IMR-90 (cell line): ENCODE measurements at regions not wholly inside any gene's neighbourhood (a gene's known extent, or its start where the extent isn't known, plus 50 kb on each side); places are given as distances from the start of the nearest gene placed in this dataset.

Source experiments
- ATAC-seq: fragments of 200-7000 bp; cut with Tn5 transposase; 2 replicates; pipeline ENCODE4 v1.9.1; 2020; ENCODE audit warnings: low read depth, mild to moderate bottlenecking, moderate library complexity
- BruUV-seq: library from RNA; stranded (reverse); fragments of 400-500 nt; replicated peaks from 2 replicates; lab custom pipeline; 2021; lab: Mats Ljungman, UMichigan
- CTCF ChIA-PET: fragments of 300-600 bp; formaldehyde crosslinking; extraction: SDS; loops from one replicate; lab custom pipeline; 2021; ENCODE audit warnings: antibody characterized with exemption; lab: Yijun Ruan, JAX
- POLR2A ChIA-PET: fragments of 300-600 bp; sonication (Branson Sonifier 250); formaldehyde crosslinking; loops from one replicate; lab custom pipeline; 2022; ENCODE audit warnings: antibody characterized with exemption; ENCODE audit not compliant: unreplicated experiment; lab: Charles Lee
- DNase-seq: peaks from one replicate; pipeline ENCODE4 v3.0.0; 2013
- H2AFZ ChIP-seq: replicated peaks from 2 replicates; pipeline ENCODE3; 2013; ENCODE audit warnings: low read length, mild to moderate bottlenecking; ENCODE audit not compliant: poor library complexity
- H2AK5ac ChIP-seq: 2 replicates; pipeline ENCODE4 v1.6.1; 2013; ENCODE audit warnings: low read depth, low read length, inconsistent platforms
- H2AK9ac ChIP-seq: replicated peaks from 2 replicates; pipeline ENCODE3; 2013; ENCODE audit warnings: mild to moderate bottlenecking, low read depth, low read length, moderate library complexity; ENCODE audit not compliant: poor library complexity
- H2BK120ac ChIP-seq: 2 replicates; pipeline ENCODE4 v1.6.1; 2013; ENCODE audit warnings: low read depth, low read length, inconsistent platforms
- H2BK15ac ChIP-seq: 3 replicates; pipeline ENCODE4 v1.6.1; 2013; ENCODE audit warnings: low read depth, low read length, inconsistent platforms
- H2BK20ac ChIP-seq: 2 replicates; pipeline ENCODE4 v1.6.1; 2013; ENCODE audit warnings: low read depth, mild to moderate bottlenecking, inconsistent platforms, low read length, moderate library complexity
- H2BK5ac ChIP-seq: 2 replicates; pipeline ENCODE4 v1.6.1; 2013; ENCODE audit warnings: mild to moderate bottlenecking, low read depth, low read length, inconsistent platforms; ENCODE audit not compliant: poor library complexity, severe bottlenecking
- H3K14ac ChIP-seq: replicated peaks from 2 replicates; pipeline ENCODE4 v1.6.1; 2013; ENCODE audit warnings: low read depth, low read length, inconsistent platforms
- H3K18ac ChIP-seq: 2 replicates; pipeline ENCODE4 v1.6.1; 2013; ENCODE audit warnings: low read depth, low read length, control low read depth
- H3K23ac ChIP-seq: 2 replicates; pipeline ENCODE4 v1.6.1; 2013; ENCODE audit warnings: low read depth, low read length, inconsistent platforms
- H3K27ac ChIP-seq: 2 replicates; pipeline ENCODE4 v1.5.1; 2013; ENCODE audit warnings: mild to moderate bottlenecking, control low read depth, low read length; ENCODE audit not compliant: insufficient read depth
- H3K27me3 ChIP-seq: 2 replicates; pipeline ENCODE4 v1.6.1; 2013; ENCODE audit warnings: low read length; ENCODE audit not compliant: control insufficient read depth, insufficient read depth
- H3K36me3 ChIP-seq: 2 replicates; pipeline ENCODE4 v1.6.1; 2013; ENCODE audit warnings: low read length, mixed read lengths; ENCODE audit not compliant: control insufficient read depth, insufficient read depth
- H3K4ac ChIP-seq: 2 replicates; pipeline ENCODE4 v1.6.1; 2013; ENCODE audit warnings: low read depth, low read length, inconsistent platforms
- H3K4me1 ChIP-seq: 2 replicates; pipeline ENCODE4 v1.6.1; 2013; ENCODE audit warnings: low read length, mixed read lengths; ENCODE audit not compliant: control insufficient read depth, insufficient read depth
- H3K4me2 ChIP-seq: 2 replicates; pipeline ENCODE4 v1.6.1; 2013; ENCODE audit warnings: low read depth, mild to moderate bottlenecking, control low read depth, low read length, moderate library complexity
- H3K4me3 ChIP-seq: 2 replicates; pipeline ENCODE4 v1.5.1; 2013; ENCODE audit warnings: low read depth, mild to moderate bottlenecking, control low read depth, low read length, moderate library complexity; ENCODE audit not compliant: insufficient read depth
- H3K56ac ChIP-seq: 2 replicates; pipeline ENCODE4 v1.6.1; 2013; ENCODE audit warnings: low read length, inconsistent platforms; ENCODE audit not compliant: insufficient read depth; ENCODE audit errors: extremely low read depth
- H3K79me1 ChIP-seq, 2 experiments: 2 replicates each; pipeline ENCODE4 v1.6.1; 2013; ENCODE audit warnings: low read length in 2 of 2, inconsistent platforms in 1 of 2, low read depth in 1 of 2
- H3K9ac ChIP-seq: 2 replicates; pipeline ENCODE4 v1.6.1; 2013; ENCODE audit warnings: low read depth, low read length, control low read depth
- H3K9me1 ChIP-seq: 2 replicates; pipeline ENCODE4 v1.6.1; 2013; ENCODE audit warnings: low read length, inconsistent platforms; ENCODE audit not compliant: insufficient read depth
- H3K9me3 ChIP-seq: 2 replicates; pipeline ENCODE4 v1.6.1; 2013; ENCODE audit warnings: low read length; ENCODE audit not compliant: control insufficient read depth, insufficient read depth
- H4K20me1 ChIP-seq: 2 replicates; pipeline ENCODE4 v1.6.1; 2013; ENCODE audit warnings: low read length, inconsistent platforms; ENCODE audit not compliant: insufficient read depth
- H4K5ac ChIP-seq: 2 replicates; pipeline ENCODE4 v1.6.1; 2013; ENCODE audit warnings: mild to moderate bottlenecking, low read depth, low read length, control low read depth
- H4K8ac ChIP-seq, 2 experiments: 2 replicates each; pipeline ENCODE4 v1.6.1; 2013; ENCODE audit warnings: low read depth in 2 of 2, low read length in 2 of 2, control low read depth in 1 of 2, inconsistent platforms in 1 of 2
- H4K91ac ChIP-seq: 2 replicates; pipeline ENCODE4 v1.6.1; 2013; ENCODE audit warnings: low read depth, low read length, inconsistent platforms; ENCODE audit not compliant: insufficient read depth
- BHLHE40 ChIP-seq: fragments of 150-350 bp; IDR thresholded peaks from 2 replicates; pipeline ENCODE4 v1.6.1; 2016; ENCODE audit warnings: mild to moderate bottlenecking, low read depth, low read length
- CTCF ChIP-seq: conservative IDR thresholded peaks from 2 replicates; pipeline ENCODE4 v1.5.1; 2012; ENCODE audit warnings: mild to moderate bottlenecking, low read depth, low read length, improper control_type of control experiment
- ELK1 ChIP-seq: fragments of 150-350 bp; IDR thresholded peaks from 2 replicates; pipeline ENCODE4 v1.6.1; 2016; ENCODE audit warnings: low read depth, mild to moderate bottlenecking, low read length, moderate library complexity, borderline replicate concordance
- FOS ChIP-seq: fragments of 150-350 bp; IDR thresholded peaks from 2 replicates; pipeline ENCODE4 v1.6.1; 2016; ENCODE audit warnings: low read depth, low read length
- NFE2L2 ChIP-seq: fragments of 150-350 bp; IDR thresholded peaks from 2 replicates; pipeline ENCODE4 v1.6.1; 2016; ENCODE audit warnings: low read depth, mild to moderate bottlenecking, low read length
- RFX5 ChIP-seq: IDR thresholded peaks from 2 replicates; pipeline ENCODE4 v1.8.0; 2012; ENCODE audit warnings: low read depth, mild to moderate bottlenecking, low read length, moderate library complexity
- dilution Hi-C: fragments of 300-500 bp; cut with HindIII; formaldehyde crosslinking; loops from one replicate; pipeline ENCODE4 v1.14.3; 2018; ENCODE audit warnings: low sequenced_read_pairs; ENCODE audit not compliant: unreplicated experiment
- in situ Hi-C: fragments of 300-500 bp; cut with MboI; formaldehyde crosslinking; loops from 3 replicates; pipeline ENCODE4 v1.14.3; 2019; ENCODE audit warnings: low sequenced_read_pairs, inconsistent platforms, mixed read lengths
- intact Hi-C: fragments of 100-400 bp; cut with micrococcal nuclease; formaldehyde crosslinking; loops from 2 replicates; pipeline ENCODE4 v1.10.0; 2022

GRCh38 chr6:93584300-93584699 lies 164.9 kb upstream of the EPHA7 start:
- H3K36me3 ChIP-seq: no peaks in the 10 kb centered on the region
- H2BK20ac ChIP-seq: no peak overlapping the region
- intact Hi-C loops: no loop called here
- H4K8ac ChIP-seq: no peak overlapping the region
- H2AK9ac ChIP-seq: no peak overlapping the region
- H3K27ac ChIP-seq: no peak overlapping the region
- ChIA-PET CTCF (no interaction called here), POLR2A (no interaction called here)
- no peak overlapping the region for H2BK120ac ChIP-seq
- no peak overlapping the region for H3K4me2 ChIP-seq
- no peak for DNase-seq
- H3K9me1 ChIP-seq: no peaks in the 10 kb centered on the region
- H3K4me3 ChIP-seq: no peak overlapping the region
- no TSS peak for BruUV-seq
- ATAC-seq: no peak
- no peak overlapping the region for H2BK15ac ChIP-seq
- dilution Hi-C loops: no loop called here
- H2BK5ac ChIP-seq: no peak overlapping the region
- no peak overlapping the region for H3K23ac ChIP-seq
- no peaks in the 10 kb centered on the region for H3K79me1 ChIP-seq
- in situ Hi-C loops: no loop called here
- no peaks in the 10 kb centered on the region for H3K4me1 ChIP-seq
- no peak overlapping the region for H2AK5ac ChIP-seq
- no peak overlapping the region for H3K14ac ChIP-seq
- H2AFZ ChIP-seq: no peak overlapping the region
- H4K20me1 ChIP-seq: no peaks in the 10 kb centered on the region
- H3K9ac ChIP-seq: no peak overlapping the region
- no peaks in the 10 kb centered on the region for H3K27me3 ChIP-seq
- no peak overlapping the region for H4K91ac ChIP-seq
- H3K56ac ChIP-seq: no peak overlapping the region
- H3K9me3 ChIP-seq: no peaks in the 10 kb centered on the region
- TF ChIP-seq NFE2L2 (no peak), FOS (no peak), BHLHE40 (no peak), ELK1 (no peak), RFX5 (no peak), CTCF (no peak)
- H3K18ac ChIP-seq: no peak overlapping the region
- H3K4ac ChIP-seq: no peak overlapping the region
- no peak overlapping the region for H4K5ac ChIP-seq
